ENCODE measurements at regions not wholly inside any gene's neighbourhood (a gene's known extent, or its start where the extent isn't known, plus 50 kb on each side); places are given as distances from the start of the nearest gene placed in this dataset.

DNA sequence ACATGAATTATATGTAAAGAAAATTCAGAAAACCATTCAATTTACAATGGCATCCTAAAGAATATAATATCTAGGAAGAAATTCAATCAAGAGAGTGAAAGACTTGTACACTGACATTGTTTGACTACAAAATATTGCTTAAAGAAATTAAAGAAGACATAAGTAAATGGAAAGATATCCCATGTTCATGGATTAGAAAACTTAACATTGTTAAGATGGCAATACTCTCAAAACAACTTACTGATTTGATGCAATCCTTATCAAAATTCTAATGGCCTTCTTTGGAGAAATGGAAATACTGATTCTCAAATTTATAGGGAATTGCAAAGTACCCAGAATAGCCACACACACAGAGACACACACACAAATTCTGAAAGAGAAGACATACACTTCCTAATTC, 298.3 kb upstream of the EXOC2 start:
- TF ChIP-seq JUND (IDR thresholded peaks at IDR 0.05; ENCODE audit: low read depth, low read length) (no peak), FOXM1 (IDR thresholded peaks at IDR 0.05; ENCODE audit: low read depth, low read length) (no peak), ZNF207 (IDR thresholded peaks at IDR 0.05; ENCODE audit: borderline replicate concordance) (no peak), POLR2AphosphoS5 (IDR thresholded peaks at IDR 0.05; ENCODE audit: low read length) (no peak), CEBPB (IDR thresholded peaks at IDR 0.05; ENCODE audit: borderline replicate concordance in 1 of 2, low read depth in 2 of 2, low read length in 2 of 2) (no peak), ZBED1 (IDR thresholded peaks at IDR 0.05; ENCODE audit: borderline replicate concordance) (no peak), NRF1 (conservative IDR thresholded peaks at IDR 0.05; ENCODE audit: low read depth, low read length) (no peak), GABPA (IDR thresholded peaks at IDR 0.05; ENCODE audit: low read depth) (no peak)
- TF ChIP-seq, protein P1, sequence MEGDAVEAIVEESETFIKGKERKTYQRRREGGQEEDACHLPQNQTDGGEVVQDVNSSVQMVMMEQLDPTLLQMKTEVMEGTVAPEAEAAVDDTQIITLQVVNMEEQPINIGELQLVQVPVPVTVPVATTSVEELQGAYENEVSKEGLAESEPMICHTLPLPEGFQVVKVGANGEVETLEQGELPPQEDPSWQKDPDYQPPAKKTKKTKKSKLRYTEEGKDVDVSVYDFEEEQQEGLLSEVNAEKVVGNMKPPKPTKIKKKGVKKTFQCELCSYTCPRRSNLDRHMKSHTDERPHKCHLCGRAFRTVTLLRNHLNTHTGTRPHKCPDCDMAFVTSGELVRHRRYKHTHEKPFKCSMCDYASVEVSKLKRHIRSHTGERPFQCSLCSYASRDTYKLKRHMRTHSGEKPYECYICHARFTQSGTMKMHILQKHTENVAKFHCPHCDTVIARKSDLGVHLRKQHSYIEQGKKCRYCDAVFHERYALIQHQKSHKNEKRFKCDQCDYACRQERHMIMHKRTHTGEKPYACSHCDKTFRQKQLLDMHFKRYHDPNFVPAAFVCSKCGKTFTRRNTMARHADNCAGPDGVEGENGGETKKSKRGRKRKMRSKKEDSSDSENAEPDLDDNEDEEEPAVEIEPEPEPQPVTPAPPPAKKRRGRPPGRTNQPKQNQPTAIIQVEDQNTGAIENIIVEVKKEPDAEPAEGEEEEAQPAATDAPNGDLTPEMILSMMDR (IDR thresholded peaks at IDR 0.05 in 2 of 3, conservative IDR thresholded peaks at IDR 0.05 in 1 of 3; ENCODE audit: control insufficient read depth in 2 of 3, extremely low read depth in 1 of 3, insufficient read depth in 1 of 3, low read depth in 3 of 3, low read length in 3 of 3): no peak
- TF ChIP-seq, protein P2, sequence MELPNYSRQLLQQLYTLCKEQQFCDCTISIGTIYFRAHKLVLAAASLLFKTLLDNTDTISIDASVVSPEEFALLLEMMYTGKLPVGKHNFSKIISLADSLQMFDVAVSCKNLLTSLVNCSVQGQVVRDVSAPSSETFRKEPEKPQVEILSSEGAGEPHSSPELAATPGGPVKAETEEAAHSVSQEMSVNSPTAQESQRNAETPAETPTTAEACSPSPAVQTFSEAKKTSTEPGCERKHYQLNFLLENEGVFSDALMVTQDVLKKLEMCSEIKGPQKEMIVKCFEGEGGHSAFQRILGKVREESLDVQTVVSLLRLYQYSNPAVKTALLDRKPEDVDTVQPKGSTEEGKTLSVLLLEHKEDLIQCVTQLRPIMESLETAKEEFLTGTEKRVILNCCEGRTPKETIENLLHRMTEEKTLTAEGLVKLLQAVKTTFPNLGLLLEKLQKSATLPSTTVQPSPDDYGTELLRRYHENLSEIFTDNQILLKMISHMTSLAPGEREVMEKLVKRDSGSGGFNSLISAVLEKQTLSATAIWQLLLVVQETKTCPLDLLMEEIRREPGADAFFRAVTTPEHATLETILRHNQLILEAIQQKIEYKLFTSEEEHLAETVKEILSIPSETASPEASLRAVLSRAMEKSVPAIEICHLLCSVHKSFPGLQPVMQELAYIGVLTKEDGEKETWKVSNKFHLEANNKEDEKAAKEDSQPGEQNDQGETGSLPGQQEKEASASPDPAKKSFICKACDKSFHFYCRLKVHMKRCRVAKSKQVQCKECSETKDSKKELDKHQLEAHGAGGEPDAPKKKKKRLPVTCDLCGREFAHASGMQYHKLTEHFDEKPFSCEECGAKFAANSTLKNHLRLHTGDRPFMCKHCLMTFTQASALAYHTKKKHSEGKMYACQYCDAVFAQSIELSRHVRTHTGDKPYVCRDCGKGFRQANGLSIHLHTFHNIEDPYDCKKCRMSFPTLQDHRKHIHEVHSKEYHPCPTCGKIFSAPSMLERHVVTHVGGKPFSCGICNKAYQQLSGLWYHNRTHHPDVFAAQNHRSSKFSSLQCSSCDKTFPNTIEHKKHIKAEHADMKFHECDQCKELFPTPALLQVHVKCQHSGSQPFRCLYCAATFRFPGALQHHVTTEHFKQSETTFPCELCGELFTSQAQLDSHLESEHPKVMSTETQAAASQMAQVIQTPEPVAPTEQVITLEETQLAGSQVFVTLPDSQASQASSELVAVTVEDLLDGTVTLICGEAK (IDR thresholded peaks at IDR 0.05; ENCODE audit: borderline replicate concordance): no peak
- TF ChIP-seq, protein P3, sequence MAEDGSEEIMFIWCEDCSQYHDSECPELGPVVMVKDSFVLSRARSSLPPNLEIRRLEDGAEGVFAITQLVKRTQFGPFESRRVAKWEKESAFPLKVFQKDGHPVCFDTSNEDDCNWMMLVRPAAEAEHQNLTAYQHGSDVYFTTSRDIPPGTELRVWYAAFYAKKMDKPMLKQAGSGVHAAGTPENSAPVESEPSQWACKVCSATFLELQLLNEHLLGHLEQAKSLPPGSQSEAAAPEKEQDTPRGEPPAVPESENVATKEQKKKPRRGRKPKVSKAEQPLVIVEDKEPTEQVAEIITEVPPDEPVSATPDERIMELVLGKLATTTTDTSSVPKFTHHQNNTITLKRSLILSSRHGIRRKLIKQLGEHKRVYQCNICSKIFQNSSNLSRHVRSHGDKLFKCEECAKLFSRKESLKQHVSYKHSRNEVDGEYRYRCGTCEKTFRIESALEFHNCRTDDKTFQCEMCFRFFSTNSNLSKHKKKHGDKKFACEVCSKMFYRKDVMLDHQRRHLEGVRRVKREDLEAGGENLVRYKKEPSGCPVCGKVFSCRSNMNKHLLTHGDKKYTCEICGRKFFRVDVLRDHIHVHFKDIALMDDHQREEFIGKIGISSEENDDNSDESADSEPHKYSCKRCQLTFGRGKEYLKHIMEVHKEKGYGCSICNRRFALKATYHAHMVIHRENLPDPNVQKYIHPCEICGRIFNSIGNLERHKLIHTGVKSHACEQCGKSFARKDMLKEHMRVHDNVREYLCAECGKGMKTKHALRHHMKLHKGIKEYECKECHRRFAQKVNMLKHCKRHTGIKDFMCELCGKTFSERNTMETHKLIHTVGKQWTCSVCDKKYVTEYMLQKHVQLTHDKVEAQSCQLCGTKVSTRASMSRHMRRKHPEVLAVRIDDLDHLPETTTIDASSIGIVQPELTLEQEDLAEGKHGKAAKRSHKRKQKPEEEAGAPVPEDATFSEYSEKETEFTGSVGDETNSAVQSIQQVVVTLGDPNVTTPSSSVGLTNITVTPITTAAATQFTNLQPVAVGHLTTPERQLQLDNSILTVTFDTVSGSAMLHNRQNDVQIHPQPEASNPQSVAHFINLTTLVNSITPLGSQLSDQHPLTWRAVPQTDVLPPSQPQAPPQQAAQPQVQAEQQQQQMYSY (CRISPR knock-in tag; IDR thresholded peaks at IDR 0.05): no peak

Measured in GM12878 (cell line).